ENCODE measurements at regions not wholly inside any gene's neighbourhood (a gene's known extent, or its start where the extent isn't known, plus 50 kb on each side); places are given as distances from the start of the nearest gene placed in this dataset.

DNA sequence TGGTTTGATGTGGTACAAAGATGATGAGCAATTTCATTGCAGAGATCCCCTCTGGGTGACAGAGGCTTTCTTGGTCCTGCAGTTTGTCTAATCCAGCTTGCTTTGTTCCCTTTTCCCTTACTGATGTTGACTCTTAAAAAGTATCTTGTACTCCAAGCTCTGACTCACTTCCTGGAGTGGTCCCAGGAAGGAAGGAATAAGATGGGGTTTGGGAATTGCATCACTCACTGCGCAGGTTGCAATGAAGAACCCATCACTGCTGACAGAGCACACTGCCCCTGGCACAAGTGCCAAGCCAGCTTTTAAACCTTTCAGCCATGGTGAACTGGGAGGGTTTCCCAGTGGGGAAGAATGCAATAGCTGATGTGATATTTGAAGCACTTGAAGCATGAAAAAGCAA lies 662.2 kb upstream of the CTNND2 start (continued):
- no peak for TF ChIP-seq RXRA (IDR thresholded peaks at IDR 0.05; ENCODE audit: insufficient read depth, low read depth, low read length)
- TF ChIP-seq EGR1 (IDR thresholded peaks at IDR 0.05; ENCODE audit: borderline replicate concordance, low read depth, low read length), result no peak
- no peak for TF ChIP-seq EP300 (IDR thresholded peaks at IDR 0.05; ENCODE audit: borderline replicate concordance in 1 of 2, low read depth in 2 of 2, low read length in 2 of 2)
- TF ChIP-seq, protein P1, sequence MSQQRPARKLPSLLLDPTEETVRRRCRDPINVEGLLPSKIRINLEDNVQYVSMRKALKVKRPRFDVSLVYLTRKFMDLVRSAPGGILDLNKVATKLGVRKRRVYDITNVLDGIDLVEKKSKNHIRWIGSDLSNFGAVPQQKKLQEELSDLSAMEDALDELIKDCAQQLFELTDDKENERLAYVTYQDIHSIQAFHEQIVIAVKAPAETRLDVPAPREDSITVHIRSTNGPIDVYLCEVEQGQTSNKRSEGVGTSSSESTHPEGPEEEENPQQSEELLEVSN (IDR thresholded peaks at IDR 0.05), result no peak
- TF ChIP-seq SIX5 (IDR thresholded peaks at IDR 0.05; ENCODE audit: low read depth, low read length), result no peak
- no peak for TF ChIP-seq TEAD4 (IDR thresholded peaks at IDR 0.05; ENCODE audit: low read depth, low read length)
- no peak for TF ChIP-seq KDM4A (IDR thresholded peaks at IDR 0.05; ENCODE audit: low read depth, low read length, severe bottlenecking)
- no peak for TF ChIP-seq POLR2A (IDR thresholded peaks at IDR 0.05; ENCODE audit: control extremely low read depth in 1 of 2, low read depth in 2 of 2, low read length in 2 of 2)
- no peak for TF ChIP-seq NANOG (IDR thresholded peaks at IDR 0.05; ENCODE audit: insufficient read depth, low read depth, low read length, poor library complexity, severe bottlenecking)

Data from H1 (cell line).